Aorta (tissue), 5 donors: ENCODE measurements at regions not wholly inside any gene's neighbourhood (a gene's known extent, or its start where the extent isn't known, plus 50 kb on each side); places are given as distances from the start of the nearest gene placed in this dataset.

ENCODE experiments used
- ATAC-seq: fragments of 200-7000 bp; cut with Tn5 transposase; one replicate; pipeline ENCODE4 v1.9.1; 2022; ENCODE audit warnings: moderate library complexity; ENCODE audit not compliant: low FRiP score
- DNase-seq, 2 donors: peaks; one replicate each; pipeline ENCODE4 v3.0.0-alpha.2; 2020
- H3K27ac ChIP-seq, 2 donors: one replicate each; pipeline ENCODE4 v1.5.1; 2013; ENCODE audit warnings: low read length in 2 of 2, mild to moderate bottlenecking in 2 of 2, moderate library complexity in 2 of 2, control low read depth in 1 of 2, inconsistent platforms in 1 of 2, low read depth in 1 of 2
- H3K27me3 ChIP-seq, 2 donors: one replicate each; pipeline ENCODE4 v1.6.1; 2013; ENCODE audit warnings: control low read depth in 1 of 2, low read length in 1 of 2, mild to moderate bottlenecking in 1 of 2, moderate library complexity in 1 of 2; ENCODE audit not compliant: insufficient read depth in 2 of 2, control insufficient read depth in 1 of 2
- H3K36me3 ChIP-seq, 2 donors: one replicate each; pipeline ENCODE4 v1.6.1; 2013; ENCODE audit warnings: control low read depth in 1 of 2, low read length in 1 of 2, mild to moderate bottlenecking in 1 of 2; ENCODE audit not compliant: insufficient read depth in 2 of 2, control insufficient read depth in 1 of 2
- H3K4me1 ChIP-seq, 2 donors: one replicate each; pipeline ENCODE4 v1.6.1; 2013; ENCODE audit warnings: low read length in 2 of 2, control low read depth in 1 of 2, mild to moderate bottlenecking in 1 of 2, moderate library complexity in 1 of 2; ENCODE audit not compliant: insufficient read depth in 2 of 2, control insufficient read depth in 1 of 2
- H3K4me3 ChIP-seq, 2 donors: one replicate each; pipeline ENCODE4 v1.5.1; 2013; ENCODE audit warnings: low read length in 2 of 2, control low read depth in 1 of 2, mild to moderate bottlenecking in 1 of 2
- H3K9me3 ChIP-seq: one replicate; pipeline ENCODE4 v1.6.1; 2013; ENCODE audit warnings: mild to moderate bottlenecking, low read length; ENCODE audit not compliant: control insufficient read depth
- WGBS, 2 donors: extraction: QIAGEN DNeasy Blood & Tissue Kit; methylation state at CpG; one replicate each; pipeline ENCODE4 v1.1.7; 2013; 5-methylcytosine and 5-hydroxymethylcytosine counted together
- intact Hi-C, 2 donors: fragments of 100-400 bp; cut with DNase I; formaldehyde crosslinking; loops; one replicate each; pipeline versions ENCODE4 v1.14.2 to v1.15.0; 2022
- donor health status: healthy with polysubstance abuse.
- donor health status: Bipolar disorder and iron deficiency.
- donor health status: DM: no; HTN: no; CAD: no.
- donor health status: DM: no; HTN: no; CAD: no.
- donor health status: DM: yes; HTN: yes; CAD: no.

DNA sequence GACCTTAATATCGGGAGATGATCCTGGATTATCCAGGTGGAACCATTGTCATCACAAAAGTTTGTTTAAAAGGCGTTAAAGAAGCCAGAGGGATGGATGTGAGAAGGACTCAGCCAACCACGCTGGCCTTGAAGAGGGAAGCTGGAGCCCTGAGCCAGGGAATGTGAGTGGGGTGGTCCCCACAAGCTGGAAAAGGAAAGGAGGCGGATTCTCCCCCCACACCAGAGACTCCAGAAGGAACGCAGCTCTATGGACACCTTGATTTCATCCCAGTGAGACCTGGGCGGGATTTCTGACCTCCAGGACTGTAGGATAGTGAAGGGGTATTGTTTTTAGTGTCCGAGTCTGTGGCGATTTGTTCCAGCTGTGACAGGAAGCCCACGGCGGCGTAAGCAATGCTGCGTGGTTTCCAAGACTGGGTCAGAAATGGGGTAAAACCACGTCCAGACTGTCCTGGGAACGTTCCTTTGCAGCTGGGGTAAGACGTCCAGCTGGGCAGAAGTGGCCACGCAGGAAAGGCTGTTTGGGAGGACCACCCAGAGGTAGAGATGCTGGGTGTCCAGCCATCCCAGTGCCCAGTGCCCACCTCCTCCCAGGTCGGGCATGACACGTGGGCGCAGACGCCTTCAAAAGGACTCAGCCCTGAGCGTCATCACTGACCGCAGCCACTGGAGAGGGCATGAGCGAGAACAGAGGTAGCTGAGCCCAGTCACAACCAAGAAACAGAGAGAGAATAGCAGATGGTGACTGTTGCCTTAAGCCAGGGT is 125.4 kb upstream of the USP29 start:
- intact Hi-C loops, result no loop called here
- 77 to 79% methylated on average over 23 of the region's 23 CpGs for WGBS, 2 donors
- no peak overlapping the region for H3K4me3 ChIP-seq
- H3K27me3 ChIP-seq, result no peaks in the 10 kb centered on the region
- peaks cover 2% of the 10 kb centered on the region for H3K9me3 ChIP-seq
- DNase-seq (no peak), ATAC-seq (no peak)
- H3K36me3 ChIP-seq, result no peaks in the 10 kb centered on the region
- no peak overlapping the region for H3K27ac ChIP-seq
- H3K4me1 ChIP-seq, result no peaks in the 10 kb centered on the region

DNA sequence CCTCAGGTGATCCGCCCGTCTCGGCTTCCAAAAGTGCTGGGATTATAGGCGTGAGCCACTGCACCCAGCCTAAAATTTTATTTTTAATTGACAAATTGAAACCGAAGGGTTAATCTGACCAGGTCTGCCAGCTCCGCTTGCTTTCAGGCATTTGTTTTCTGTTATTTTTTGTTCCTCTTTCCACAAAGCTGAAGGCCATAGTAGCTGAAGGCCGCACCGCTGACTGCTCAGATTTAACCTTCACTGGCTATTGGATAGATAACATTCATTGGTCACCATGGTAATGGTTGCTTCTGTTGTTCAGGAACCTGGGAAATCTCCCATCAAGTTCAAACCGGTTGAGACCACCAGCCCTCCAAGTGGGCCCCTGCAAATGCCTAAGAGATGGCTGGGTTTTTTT is 124.5 kb upstream of the USP29 start:
- no peaks in the 10 kb centered on the region for H3K36me3 ChIP-seq
- no peaks in the 10 kb centered on the region for H3K4me1 ChIP-seq
- H3K4me3 ChIP-seq, result no peak overlapping the region
- H3K27ac ChIP-seq, result no peak overlapping the region
- WGBS, 2 donors, result 67 to 70% methylated on average over 9 of the region's 9 CpGs
- no peaks in the 10 kb centered on the region for H3K27me3 ChIP-seq
- DNase-seq (no peak), ATAC-seq (no peak)
- intact Hi-C loops, result no loop called here
- H3K9me3 ChIP-seq, result peaks cover 2% of the 10 kb centered on the region

DNA sequence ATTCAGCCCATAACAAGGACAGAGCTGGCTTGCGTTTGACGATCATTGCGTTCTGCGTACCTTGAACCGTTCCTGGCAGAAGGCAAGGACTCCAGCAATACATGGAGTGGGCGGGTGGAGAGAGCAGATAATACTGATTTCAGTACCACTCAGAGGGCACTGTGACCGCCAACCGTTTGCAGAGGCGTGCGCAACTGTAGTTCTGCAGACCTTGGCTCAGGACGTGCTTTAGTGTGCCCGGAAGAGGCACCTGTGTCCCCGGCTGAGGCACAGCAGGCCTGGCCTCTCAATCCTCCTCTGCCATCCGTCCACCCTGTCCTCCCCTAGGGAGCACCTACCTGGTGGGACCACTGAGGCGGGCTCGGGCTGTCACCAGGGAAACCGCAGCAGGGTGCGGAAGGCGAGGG is 117.6 kb upstream of the USP29 start:
- no peak overlapping the region for H3K4me3 ChIP-seq
- no peak for ATAC-seq
- H3K4me1 ChIP-seq, result no peaks in the 10 kb centered on the region
- intact Hi-C loops, result no loop called here
- H3K9me3 ChIP-seq, result peaks cover 2% of the 10 kb centered on the region
- H3K27ac ChIP-seq, result no peak overlapping the region
- no peaks in the 10 kb centered on the region for H3K36me3 ChIP-seq
- 86 to 91% methylated on average over 19 of the region's 19 CpGs for WGBS, 2 donors
- no peak for DNase-seq
- no peaks in the 10 kb centered on the region for H3K27me3 ChIP-seq

DNA sequence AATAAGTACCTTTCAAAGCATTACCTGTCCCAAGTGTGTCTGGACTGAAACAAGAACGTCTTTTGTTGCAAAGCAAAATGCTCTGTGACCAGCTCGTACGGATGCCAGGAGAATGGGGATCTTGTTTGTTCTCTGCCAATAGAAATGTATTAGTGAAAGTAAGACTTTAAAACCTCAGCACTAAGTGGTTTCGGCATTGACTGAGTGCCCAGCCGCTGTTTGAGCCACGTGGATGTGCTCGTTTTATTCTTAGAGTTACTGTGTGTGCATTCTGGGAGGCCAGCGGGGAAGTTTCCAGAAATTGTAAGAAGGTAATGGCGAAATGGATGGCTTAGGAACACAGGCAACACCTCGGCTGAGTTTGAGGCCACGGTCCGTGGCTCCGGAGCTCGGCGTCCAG is 117.1 kb upstream of the USP29 start:
- H3K4me1 ChIP-seq, result no peaks in the 10 kb centered on the region
- no peaks in the 10 kb centered on the region for H3K36me3 ChIP-seq
- H3K4me3 ChIP-seq, result no peak overlapping the region
- H3K27me3 ChIP-seq, result no peaks in the 10 kb centered on the region
- H3K27ac ChIP-seq, result no peak overlapping the region
- intact Hi-C loops, result no loop called here
- 58 to 66% methylated on average over 15 of the region's 15 CpGs for WGBS, 2 donors
- no peak for DNase-seq
- H3K9me3 ChIP-seq, result peaks cover 2% of the 10 kb centered on the region
- ATAC-seq, result no peak

DNA sequence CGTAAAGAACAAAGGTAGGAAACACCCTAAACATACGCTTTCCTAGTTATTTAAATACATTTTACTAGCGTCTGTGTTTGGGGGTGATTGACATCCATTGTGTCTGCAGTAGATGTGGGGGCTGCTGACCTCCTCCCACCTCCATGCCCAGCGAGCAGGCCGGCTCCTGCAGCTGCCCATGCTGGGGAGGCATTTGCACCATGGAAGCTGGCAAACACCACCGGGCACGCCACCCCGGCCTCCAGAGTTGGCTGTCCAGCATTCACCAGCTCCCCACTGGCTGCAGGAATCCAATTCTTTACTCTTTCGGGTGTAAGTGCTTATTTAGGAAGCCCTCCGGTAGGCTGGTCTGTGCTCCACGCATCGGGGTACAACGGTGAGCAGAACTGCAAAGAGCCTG is 115.4 kb upstream of the USP29 start:
- Histone ChIP-seq H3K4me3 (no peak overlapping the region), H3K27ac (no peak overlapping the region), H3K36me3 (no peaks in the 10 kb centered on the region), H3K9me3 (peaks cover 2% of the 10 kb centered on the region), H3K4me1 (no peaks in the 10 kb centered on the region), H3K27me3 (no peaks in the 10 kb centered on the region)
- no peak for DNase-seq
- no peak for ATAC-seq
- 89 to 90% methylated on average over 13 of the region's 13 CpGs for WGBS, 2 donors
- intact Hi-C loops, result no loop called here

GRCh38 chr19:57008432-57008831 is 111.4 kb upstream of the USP29 start:
- intact Hi-C loops, result no loop called here
- Histone ChIP-seq H3K4me3 (no peak overlapping the region), H3K4me1 (no peaks in the 10 kb centered on the region), H3K27me3 (no peaks in the 10 kb centered on the region), H3K27ac (no peak overlapping the region), H3K36me3 (no peaks in the 10 kb centered on the region), H3K9me3 (peaks cover 3% of the 10 kb centered on the region)
- DNase-seq (no peak), ATAC-seq (no peak)
- 70 to 77% methylated on average over 6 of the region's 6 CpGs for WGBS, 2 donors

DNA sequence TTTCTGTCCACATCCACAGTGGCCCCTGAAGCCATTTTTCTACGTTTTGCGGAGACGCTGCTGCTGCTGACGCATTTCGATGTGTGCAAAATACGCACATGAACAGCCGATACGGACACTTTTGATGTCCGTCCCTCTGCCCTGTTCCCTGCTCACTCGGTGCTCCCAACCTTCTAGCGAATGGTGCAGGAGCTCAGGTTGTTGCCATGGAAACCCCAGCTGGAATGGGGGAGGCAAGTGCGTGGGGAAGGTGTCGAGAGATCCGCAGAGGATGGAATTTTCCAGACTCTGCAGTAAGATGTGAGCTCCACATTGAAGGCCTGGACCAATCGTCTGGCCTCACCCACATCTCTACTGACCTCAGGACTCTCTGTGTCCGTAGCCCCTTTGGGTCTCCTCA is 109.2 kb upstream of the USP29 start:
- ATAC-seq (no peak), DNase-seq (no peak)
- 65 to 66% methylated on average over 16 of the region's 16 CpGs for WGBS, 2 donors
- Histone ChIP-seq H3K4me1 (no peaks in the 10 kb centered on the region), H3K36me3 (no peaks in the 10 kb centered on the region), H3K27me3 (no peaks in the 10 kb centered on the region), H3K4me3 (no peak overlapping the region), H3K9me3 (peaks cover 3% of the 10 kb centered on the region), H3K27ac (no peak overlapping the region)
- intact Hi-C loops, result no loop called here

DNA sequence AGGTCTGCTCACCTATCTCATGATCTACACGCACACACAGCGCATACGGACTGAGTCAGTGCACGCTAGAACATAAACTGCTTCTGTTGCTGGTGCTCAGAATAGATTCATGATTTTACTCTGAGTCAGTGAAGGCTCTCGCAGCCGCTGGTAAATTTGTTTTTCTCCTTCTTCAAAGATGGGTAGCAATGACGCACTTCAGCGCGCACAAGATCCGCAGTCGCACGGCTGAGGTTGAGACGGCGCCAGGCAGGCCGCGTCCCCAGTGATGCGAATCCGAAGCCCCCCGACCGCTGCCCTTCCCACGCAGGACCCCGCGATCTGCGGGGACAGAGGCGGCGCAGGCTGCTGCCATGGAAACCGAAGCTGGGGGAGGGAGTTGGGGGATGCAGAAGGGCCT is 103.7 kb upstream of the USP29 start:
- no peak for DNase-seq
- intact Hi-C loops, result no loop called here
- Histone ChIP-seq H3K4me1 (no peaks in the 10 kb centered on the region), H3K27me3 (no peaks in the 10 kb centered on the region), H3K9me3 (peaks cover 2% of the 10 kb centered on the region), H3K36me3 (no peaks in the 10 kb centered on the region), H3K27ac (no peak overlapping the region), H3K4me3 (no peak overlapping the region)
- ATAC-seq, result no peak
- WGBS, 2 donors, result 76 to 82% methylated on average over 27 of the region's 27 CpGs

GRCh38 chr19:57016491-57016890 is 103.3 kb upstream of the USP29 start:
- no peak overlapping the region for H3K27ac ChIP-seq
- H3K36me3 ChIP-seq, result no peaks in the 10 kb centered on the region
- peaks cover 2% of the 10 kb centered on the region for H3K9me3 ChIP-seq
- no peak overlapping the region for H3K4me3 ChIP-seq
- intact Hi-C loops, result no loop called here
- 60 to 64% methylated on average over 14 of the region's 14 CpGs for WGBS, 2 donors
- no peaks in the 10 kb centered on the region for H3K27me3 ChIP-seq
- H3K4me1 ChIP-seq, result no peaks in the 10 kb centered on the region
- DNase-seq, result no peak
- ATAC-seq, result no peak
